ENCODE measurements at regions not wholly inside any gene's neighbourhood (a gene's known extent, or its start where the extent isn't known, plus 50 kb on each side); places are given as distances from the start of the nearest gene placed in this dataset.

DNA sequence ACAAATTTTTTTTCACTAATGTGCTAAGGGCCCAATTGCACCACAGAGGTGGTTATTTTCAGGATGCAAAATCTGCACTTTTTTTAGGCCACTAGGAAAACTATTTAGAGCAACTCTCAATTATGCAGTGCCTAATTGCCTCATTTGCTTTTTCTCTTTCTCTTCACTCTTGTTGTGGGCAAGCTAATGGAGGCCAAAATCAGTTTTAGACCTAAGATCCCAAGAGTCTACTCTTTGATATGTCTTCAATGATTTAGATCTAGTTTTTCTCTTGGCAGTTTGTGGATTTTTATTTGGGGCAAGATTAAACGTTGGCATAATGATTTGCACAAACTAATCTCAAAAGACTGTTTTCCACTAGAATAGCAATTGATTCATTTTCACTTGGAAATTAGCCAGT is 1996.9 kb downstream of the LRRC4C start:
- no peak overlapping the region for H3K4me3 Mint-ChIP-seq
- no peaks in the 10 kb centered on the region for H3K27me3 Mint-ChIP-seq
- no peak for ATAC-seq

DNA sequence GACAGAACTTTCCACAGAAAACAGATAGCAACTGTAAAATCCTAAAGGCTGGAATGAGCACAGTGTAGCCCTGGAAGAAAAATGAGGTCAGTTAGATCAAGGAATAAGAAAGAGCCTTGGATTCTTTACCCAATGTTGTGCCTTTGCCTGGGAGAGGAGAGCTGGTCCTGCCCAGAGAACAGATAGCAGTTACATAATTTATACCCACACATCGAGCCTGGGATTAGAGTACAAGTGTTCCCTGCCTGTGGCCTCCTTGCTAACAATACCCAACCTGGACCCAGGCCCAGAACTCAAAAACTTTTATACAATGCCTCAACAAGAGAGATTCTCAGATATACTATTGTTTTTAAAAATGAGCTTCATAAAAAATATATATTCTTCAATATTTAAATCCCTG is 1998.4 kb downstream of the LRRC4C start:
- H3K4me3 Mint-ChIP-seq = no peak overlapping the region
- H3K9me3 Mint-ChIP-seq = peaks cover 9% of the 10 kb centered on the region
- H3K36me3 Mint-ChIP-seq (ENCODE audit: low read depth) = no peaks in the 10 kb centered on the region
- H3K4me1 Mint-ChIP-seq = no peaks in the 10 kb centered on the region
- no peak overlapping the region for H3K27ac Mint-ChIP-seq
- DNase-seq (no peak), ATAC-seq (no peak)
- H3K27me3 Mint-ChIP-seq = no peaks in the 10 kb centered on the region

More for the DNA sequence above, 1996.9 kb downstream of the LRRC4C start:
- Mint-ChIP-seq H3K9me3 (peaks cover 11% of the 10 kb centered on the region), H3K36me3 (ENCODE audit: low read depth) (no peaks in the 10 kb centered on the region), H3K4me1 (no peaks in the 10 kb centered on the region), H3K27ac (no peak overlapping the region)
- DNase-seq = no peak

DNA sequence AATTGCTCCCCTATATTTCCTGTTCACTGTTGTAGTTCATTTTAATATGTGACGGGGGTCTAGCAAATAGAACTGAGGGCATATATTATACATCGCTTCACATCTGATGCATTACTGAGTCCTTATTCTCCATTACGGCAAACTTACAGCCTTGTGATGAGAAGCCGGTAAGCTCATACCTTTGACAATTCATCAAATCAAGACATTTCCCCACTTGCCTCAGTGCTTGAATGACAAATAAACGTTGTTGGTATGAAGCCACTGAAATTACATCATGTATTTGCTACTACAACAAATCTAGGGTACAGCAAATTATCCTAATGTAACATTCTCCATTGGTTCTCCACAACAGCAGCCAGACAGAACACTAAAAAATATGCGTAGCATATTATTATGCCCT is 1999.8 kb downstream of the LRRC4C start:
- Mint-ChIP-seq H3K27ac (no peak overlapping the region), H3K27me3 (no peaks in the 10 kb centered on the region), H3K4me1 (no peaks in the 10 kb centered on the region), H3K4me3 (no peak overlapping the region), H3K36me3 (ENCODE audit: low read depth) (no peaks in the 10 kb centered on the region), H3K9me3 (peaks cover 11% of the 10 kb centered on the region)
- DNase-seq (no peak), ATAC-seq (no peak)

DNA sequence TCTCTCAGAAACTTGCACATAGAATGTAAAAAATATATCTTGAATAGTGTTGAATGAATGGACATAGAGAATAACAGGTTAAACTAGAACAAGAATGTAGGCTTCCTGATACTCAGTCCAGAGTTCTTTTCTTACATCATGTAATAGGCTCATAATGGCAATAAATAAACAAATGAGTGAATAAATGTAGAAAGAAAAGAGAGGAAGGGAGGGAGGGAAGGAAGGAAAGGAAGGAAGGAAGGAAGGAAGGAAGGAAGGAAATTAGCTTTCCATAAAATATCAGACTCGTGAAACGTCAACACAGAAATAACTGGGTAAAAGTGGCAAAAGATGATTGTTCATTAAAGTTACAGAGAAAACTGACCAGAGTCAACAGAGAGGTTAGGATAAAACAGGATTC is 2001.0 kb downstream of the LRRC4C start:
- ATAC-seq (no peak), DNase-seq (no peak)
- peaks cover 11% of the 10 kb centered on the region for H3K9me3 Mint-ChIP-seq

DNA sequence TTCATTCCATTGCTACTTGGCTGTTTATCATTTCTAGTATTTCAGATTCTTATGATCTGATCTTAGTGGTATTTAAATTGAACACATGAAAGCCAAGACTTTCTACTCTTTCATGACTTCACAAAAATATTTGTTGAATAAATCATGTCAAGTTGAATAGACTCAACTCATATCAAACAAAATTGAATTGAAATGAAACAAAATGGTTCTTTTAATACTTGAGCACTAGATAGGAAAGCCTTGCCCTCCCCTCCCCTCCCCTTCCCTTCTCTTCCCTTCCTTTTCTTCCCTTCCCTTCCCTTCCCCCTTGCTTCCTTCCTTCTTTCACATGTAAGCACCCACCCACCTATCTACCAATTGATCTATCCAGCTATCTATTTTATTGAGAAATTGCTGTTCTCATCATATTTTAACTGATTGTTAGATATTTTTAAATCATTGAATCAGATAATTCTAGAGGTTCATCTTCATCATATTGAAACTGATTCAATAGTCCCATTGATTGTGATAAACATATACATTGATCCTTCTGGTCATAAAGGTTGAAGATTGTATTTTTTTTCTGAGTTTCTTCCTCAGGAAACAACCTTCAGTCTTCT is 2015.9 kb downstream of the LRRC4C start:
- DNase-seq (no peak), ATAC-seq (no peak)
- Mint-ChIP-seq H3K36me3 (ENCODE audit: low read depth) (no peaks in the 10 kb centered on the region), H3K27ac (no peak overlapping the region), H3K4me1 (no peaks in the 10 kb centered on the region), H3K9me3 (peaks cover 11% of the 10 kb centered on the region), H3K27me3 (no peaks in the 10 kb centered on the region), H3K4me3 (no peak overlapping the region)

More for the DNA sequence above, 2001.0 kb downstream of the LRRC4C start:
- no peak overlapping the region for H3K4me3 Mint-ChIP-seq
- H3K36me3 Mint-ChIP-seq (ENCODE audit: low read depth) = no peaks in the 10 kb centered on the region
- no peak overlapping the region for H3K27ac Mint-ChIP-seq
- H3K27me3 Mint-ChIP-seq = no peaks in the 10 kb centered on the region
- H3K4me1 Mint-ChIP-seq = no peaks in the 10 kb centered on the region

DNA sequence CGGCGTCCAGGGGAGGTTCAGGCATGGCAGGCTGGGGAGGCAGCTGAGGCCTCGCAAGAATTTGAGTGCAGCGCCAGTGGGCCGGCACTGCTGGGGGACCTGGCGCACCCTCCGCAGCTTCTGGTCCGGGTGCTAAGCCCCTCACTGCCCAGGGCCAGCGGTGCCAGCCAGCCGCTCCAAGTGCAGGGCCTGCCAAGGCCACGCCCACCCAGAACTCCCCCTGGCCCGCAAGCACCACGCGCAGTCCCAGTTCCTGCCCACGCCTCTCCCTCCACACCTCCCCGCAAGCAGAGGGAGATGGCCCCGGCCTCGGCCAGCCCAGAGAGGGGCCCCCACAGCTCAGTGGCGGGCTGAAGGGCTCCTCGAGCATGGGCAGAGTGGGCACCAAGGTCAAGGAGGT is 2017.3 kb downstream of the LRRC4C start:
- H3K27ac Mint-ChIP-seq = no peak overlapping the region
- H3K36me3 Mint-ChIP-seq (ENCODE audit: low read depth) = no peaks in the 10 kb centered on the region
- no peak overlapping the region for H3K4me3 Mint-ChIP-seq
- DNase-seq = no peak
- no peaks in the 10 kb centered on the region for H3K4me1 Mint-ChIP-seq
- H3K27me3 Mint-ChIP-seq = no peaks in the 10 kb centered on the region
- H3K9me3 Mint-ChIP-seq = peaks cover 9% of the 10 kb centered on the region
- no peak for ATAC-seq

DNA sequence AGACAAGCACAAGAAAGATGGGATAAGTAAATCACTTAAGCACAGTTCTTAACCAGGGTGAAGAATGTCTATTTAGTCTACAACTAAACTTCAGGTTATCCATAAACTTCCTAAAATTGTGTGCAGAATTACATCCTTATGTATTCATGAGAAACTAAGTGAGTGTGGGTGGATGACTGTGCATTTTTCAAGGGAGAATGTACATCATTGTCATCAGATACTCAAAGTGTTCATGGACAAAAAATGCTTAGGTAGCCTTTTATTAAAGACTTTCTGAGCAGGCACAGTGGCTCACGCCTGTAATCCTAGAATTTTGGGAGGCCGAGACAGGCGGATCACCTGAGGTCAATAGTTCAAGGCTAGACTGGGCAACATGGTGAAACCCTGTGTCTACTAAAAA is 2023.8 kb downstream of the LRRC4C start:
- ATAC-seq (no peak), DNase-seq (no peak)
- Mint-ChIP-seq H3K4me3 (no peak overlapping the region), H3K9me3 (peaks cover 4% of the 10 kb centered on the region), H3K36me3 (ENCODE audit: low read depth) (no peaks in the 10 kb centered on the region), H3K27me3 (no peaks in the 10 kb centered on the region), H3K4me1 (no peaks in the 10 kb centered on the region), H3K27ac (no peak overlapping the region)

DNA sequence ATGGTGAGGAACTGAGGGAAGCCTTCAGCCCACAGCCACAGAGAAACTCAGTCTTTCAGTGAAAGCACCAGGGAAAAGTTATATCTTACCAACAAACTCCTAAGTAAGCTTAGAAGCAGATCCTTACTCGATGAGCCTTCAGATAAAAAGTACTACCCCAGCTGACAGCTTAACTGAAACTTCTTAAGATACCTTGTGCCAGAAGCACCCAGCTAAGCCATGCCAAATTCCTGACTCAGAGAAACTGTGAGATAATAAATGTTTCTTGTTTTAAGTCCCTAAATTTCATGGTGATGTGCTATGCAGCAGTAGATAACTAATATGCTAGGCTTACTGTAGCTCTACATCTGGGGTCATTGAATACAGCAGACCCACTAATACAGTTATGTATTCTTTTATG is 2025.0 kb downstream of the LRRC4C start:
- H3K4me3 Mint-ChIP-seq = no peak overlapping the region
- no peak overlapping the region for H3K27ac Mint-ChIP-seq
- no peaks in the 10 kb centered on the region for H3K9me3 Mint-ChIP-seq
- no peaks in the 10 kb centered on the region for H3K36me3 Mint-ChIP-seq (ENCODE audit: low read depth)
- DNase-seq = no peak
- no peak for ATAC-seq
- no peaks in the 10 kb centered on the region for H3K4me1 Mint-ChIP-seq
- H3K27me3 Mint-ChIP-seq = no peaks in the 10 kb centered on the region

DNA sequence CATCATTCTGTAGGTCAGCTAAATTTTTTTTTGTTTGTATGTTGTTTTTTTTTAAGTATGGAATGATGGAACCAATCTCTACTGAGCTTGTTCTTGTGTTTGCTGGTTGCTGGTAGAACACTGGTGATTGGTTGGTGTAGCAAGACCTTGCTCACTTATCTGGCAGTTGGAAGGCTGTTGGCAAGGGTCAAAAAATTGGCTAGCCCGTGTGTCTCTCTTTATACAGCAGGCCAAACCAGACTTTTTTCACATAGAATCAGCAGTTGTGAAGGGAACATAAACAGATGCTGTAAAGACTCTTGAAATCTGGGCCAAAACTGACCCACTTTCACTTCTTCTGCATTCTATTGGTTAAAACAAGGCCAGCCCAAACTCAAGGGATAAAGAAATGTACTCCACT is 2026.5 kb downstream of the LRRC4C start:
- Mint-ChIP-seq H3K27me3 (no peaks in the 10 kb centered on the region), H3K36me3 (ENCODE audit: low read depth) (no peaks in the 10 kb centered on the region), H3K9me3 (no peaks in the 10 kb centered on the region), H3K27ac (no peak overlapping the region), H3K4me1 (no peaks in the 10 kb centered on the region), H3K4me3 (no peak overlapping the region)
- ATAC-seq (no peak), DNase-seq (no peak)

DNA sequence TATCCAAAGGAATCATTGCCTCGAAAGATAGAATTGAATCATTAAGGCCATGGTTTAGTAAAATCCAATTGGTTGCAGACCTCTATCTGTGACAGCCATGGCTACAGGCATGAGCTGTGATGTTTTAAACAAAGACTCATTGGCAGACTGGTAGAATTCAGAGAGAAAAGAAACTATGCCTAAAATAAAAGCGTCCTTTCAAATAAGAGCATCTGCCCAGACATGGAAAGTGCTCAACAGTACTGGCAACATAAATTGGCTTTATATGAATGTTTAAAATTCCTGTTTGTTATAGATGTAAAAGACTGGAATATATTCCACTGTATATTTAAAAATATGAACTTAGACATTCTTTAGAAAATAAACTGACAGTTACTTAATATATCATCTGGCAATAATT is 2034.2 kb downstream of the LRRC4C start:
- DNase-seq = no peak
- Mint-ChIP-seq H3K36me3 (ENCODE audit: low read depth) (no peaks in the 10 kb centered on the region), H3K4me1 (no peaks in the 10 kb centered on the region), H3K27ac (no peak overlapping the region), H3K4me3 (no peak overlapping the region), H3K27me3 (no peaks in the 10 kb centered on the region), H3K9me3 (peaks cover 4% of the 10 kb centered on the region)
- ATAC-seq = no peak

DNA sequence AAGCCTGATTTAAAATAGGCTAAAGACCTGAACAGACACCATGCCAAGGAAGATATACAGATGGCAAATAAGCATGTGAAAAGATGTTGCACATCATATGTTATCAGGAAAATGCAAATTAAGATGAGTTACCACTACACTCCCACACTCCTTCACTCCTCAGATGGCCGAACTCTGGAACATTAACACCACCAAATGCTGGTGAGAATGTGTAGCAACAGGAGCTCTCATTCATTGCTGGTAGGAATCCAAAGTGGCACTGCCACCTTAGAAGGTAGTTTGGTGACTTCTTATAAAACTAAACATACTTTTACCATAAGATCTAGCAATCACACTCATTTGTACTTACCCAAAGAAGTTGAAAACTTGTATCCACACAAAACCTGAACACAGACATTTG is 2047.3 kb downstream of the LRRC4C start:
- DNase-seq (no peak), ATAC-seq (no peak)
- H3K27ac Mint-ChIP-seq = no peak overlapping the region
- no peaks in the 10 kb centered on the region for H3K4me1 Mint-ChIP-seq
- no peak overlapping the region for H3K4me3 Mint-ChIP-seq
- no peaks in the 10 kb centered on the region for H3K36me3 Mint-ChIP-seq (ENCODE audit: low read depth)
- peaks cover 4% of the 10 kb centered on the region for H3K9me3 Mint-ChIP-seq
- no peaks in the 10 kb centered on the region for H3K27me3 Mint-ChIP-seq

DNA sequence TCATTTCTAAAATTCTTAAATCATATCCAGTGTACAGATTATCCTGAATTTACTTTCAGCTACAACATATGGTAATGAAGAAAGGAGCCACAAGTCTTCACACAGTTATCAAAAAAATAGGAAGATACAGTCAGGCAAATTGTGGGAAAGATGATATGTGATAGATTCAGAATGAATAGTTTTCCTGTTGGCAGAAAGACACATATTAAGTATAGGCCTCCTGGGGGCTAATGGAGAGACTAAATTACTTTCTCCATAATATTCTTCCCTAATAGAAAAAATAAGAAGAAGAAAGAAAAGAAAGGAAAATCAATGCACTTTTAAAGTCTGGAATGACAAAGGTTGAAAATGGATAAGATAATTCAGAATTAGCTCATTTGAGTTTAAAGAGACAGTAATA is 2073.5 kb downstream of the LRRC4C start:
- no peak for ATAC-seq
- Mint-ChIP-seq H3K4me3 (no peak overlapping the region), H3K36me3 (ENCODE audit: low read depth) (no peaks in the 10 kb centered on the region), H3K27ac (no peak overlapping the region), H3K9me3 (peaks cover 9% of the 10 kb centered on the region), H3K4me1 (no peaks in the 10 kb centered on the region), H3K27me3 (no peaks in the 10 kb centered on the region)
- no peak for DNase-seq

DNA sequence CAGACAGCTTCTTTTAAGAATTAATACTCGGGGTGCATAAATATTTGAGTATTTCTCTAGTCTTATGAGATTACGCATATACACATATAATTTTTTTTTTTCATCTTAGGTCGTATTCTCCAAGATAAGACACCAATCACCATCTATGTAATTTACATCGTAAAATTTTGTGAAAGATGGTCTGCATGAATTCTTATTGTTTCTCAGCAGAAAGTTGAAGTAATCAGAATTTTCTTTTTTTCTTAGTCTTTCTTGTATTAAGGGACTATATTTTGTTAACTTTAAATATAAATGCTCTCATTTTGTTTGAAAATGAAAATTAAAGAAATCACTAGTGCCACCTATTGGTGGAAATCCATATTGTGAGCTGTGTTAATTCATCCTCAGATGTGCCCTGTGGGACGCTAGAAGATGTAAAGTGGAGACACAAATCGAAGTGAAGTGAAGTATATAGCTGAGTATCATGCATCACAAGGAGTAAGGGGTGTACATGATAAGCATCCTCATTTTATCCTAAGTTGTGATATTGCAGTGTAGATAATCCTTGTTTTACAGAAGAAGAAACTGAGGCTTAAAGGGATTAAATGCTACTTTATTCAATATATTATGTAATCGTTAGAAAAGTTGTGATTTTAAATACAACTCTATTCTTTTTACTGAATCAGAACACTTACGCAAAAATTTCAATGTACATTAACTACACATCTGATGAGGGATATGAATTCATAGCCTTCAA is 2084.3 kb downstream of the LRRC4C start:
- no peak for DNase-seq
- no peaks in the 10 kb centered on the region for H3K27me3 Mint-ChIP-seq
- H3K4me3 Mint-ChIP-seq = no peak overlapping the region
- no peaks in the 10 kb centered on the region for H3K9me3 Mint-ChIP-seq
- no peak overlapping the region for H3K27ac Mint-ChIP-seq
- no peaks in the 10 kb centered on the region for H3K36me3 Mint-ChIP-seq (ENCODE audit: low read depth)
- H3K4me1 Mint-ChIP-seq = peaks cover 13% of the 10 kb centered on the region
- no peak for ATAC-seq

DNA sequence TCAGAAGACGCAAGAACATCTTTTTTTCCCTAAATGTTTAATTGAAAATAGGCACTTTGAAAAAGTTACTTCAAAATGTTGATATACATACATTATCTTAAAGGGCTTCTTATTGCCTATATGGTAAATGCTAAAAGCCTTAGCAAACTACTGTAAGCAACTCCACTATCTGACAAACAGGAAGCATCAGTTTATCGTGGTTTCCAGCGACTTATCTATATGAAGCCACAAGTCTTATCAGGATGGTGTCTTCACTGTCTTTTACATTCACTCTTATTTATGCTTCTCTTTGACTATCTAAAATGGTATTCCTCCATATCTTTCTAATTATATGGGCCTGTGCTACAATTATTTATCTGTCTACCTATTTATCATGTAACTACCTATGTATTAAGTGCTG is 2091.9 kb downstream of the LRRC4C start:
- no peaks in the 10 kb centered on the region for H3K27me3 Mint-ChIP-seq
- ATAC-seq (no peak), DNase-seq (no peak)
- H3K9me3 Mint-ChIP-seq = no peaks in the 10 kb centered on the region
- H3K4me3 Mint-ChIP-seq = no peak overlapping the region
- no peak overlapping the region for H3K27ac Mint-ChIP-seq
- peaks cover 34% of the 10 kb centered on the region for H3K4me1 Mint-ChIP-seq
- no peaks in the 10 kb centered on the region for H3K36me3 Mint-ChIP-seq (ENCODE audit: low read depth)

DNA sequence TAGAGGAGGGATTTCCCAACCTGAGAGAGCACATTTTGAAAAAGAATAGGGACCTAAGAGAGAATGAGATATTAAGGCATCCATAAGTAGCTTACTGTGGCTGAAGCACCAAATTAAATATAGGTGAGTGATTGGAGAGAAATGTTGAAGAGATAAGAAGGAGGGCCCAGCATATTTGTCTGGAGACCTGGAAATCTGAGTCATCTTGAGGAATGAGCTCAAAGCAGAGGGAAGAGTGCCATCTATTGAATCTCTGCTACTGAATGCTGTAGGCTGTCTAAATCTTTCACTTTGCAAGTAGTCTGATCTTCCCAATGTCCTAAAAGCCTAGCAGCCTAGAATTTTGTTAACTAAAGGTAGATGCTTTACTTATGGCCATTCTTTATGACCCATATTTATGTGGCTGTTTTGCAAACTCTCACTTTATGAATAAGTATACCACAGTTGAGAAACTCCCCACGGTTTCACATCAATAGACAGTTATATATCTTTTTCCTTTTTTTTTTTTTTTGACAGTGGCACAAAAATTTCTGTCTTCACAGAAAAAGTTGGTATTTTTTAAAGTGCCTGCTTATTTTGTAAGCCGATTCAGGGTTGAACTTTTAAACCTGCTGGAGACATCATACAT is 2093.5 kb downstream of the LRRC4C start:
- H3K27ac Mint-ChIP-seq = no peak overlapping the region
- no peaks in the 10 kb centered on the region for H3K36me3 Mint-ChIP-seq (ENCODE audit: low read depth)
- no peaks in the 10 kb centered on the region for H3K9me3 Mint-ChIP-seq
- DNase-seq = no peak
- H3K27me3 Mint-ChIP-seq = no peaks in the 10 kb centered on the region
- H3K4me1 Mint-ChIP-seq = peaks cover 26% of the 10 kb centered on the region
- ATAC-seq = no peak
- no peak overlapping the region for H3K4me3 Mint-ChIP-seq
